Transverse colon (tissue), 4 donors: ENCODE measurements at regions not wholly inside any gene's neighbourhood (a gene's known extent, or its start where the extent isn't known, plus 50 kb on each side); places are given as distances from the start of the nearest gene placed in this dataset.

ENCODE experiments used
- CTCF ChIP-seq, 5 experiments: fragments of 200-600 bp in 3 of 5; fragments of 450-650 bp in 2 of 5; sonication (generic) in 3 of 5; IDR thresholded peaks; 1 replicate in 2 of 5; 2 replicates in 3 of 5; pipeline ENCODE4 v1.5.1; 2016 to 2017; ENCODE audit warnings: antibody characterized with exemption in 5 of 5, inconsistent platforms in 3 of 5, mild to moderate bottlenecking in 2 of 5, moderate library complexity in 1 of 5
- EP300 ChIP-seq: sonication (generic); formaldehyde crosslinking; IDR thresholded peaks from one replicate; pipeline ENCODE4 v1.6.1; 2017; ENCODE audit warnings: antibody characterized with exemption, low read depth
- POLR2A ChIP-seq: fragments of 450-650 bp; IDR thresholded peaks from one replicate; pipeline ENCODE4 v1.6.1; 2016; ENCODE audit warnings: antibody characterized with exemption, mild to moderate bottlenecking, moderate library complexity
- POLR2AphosphoS5 ChIP-seq, 3 donors: sonication (generic); formaldehyde crosslinking; IDR thresholded peaks; one replicate each; pipeline ENCODE4 v1.6.1; 2016; ENCODE audit warnings: antibody characterized with exemption in 3 of 3

- TF ChIP-seq CTCF (IDR thresholded peaks at IDR 0.05) (no peak), POLR2A (no peak), EP300 (no peak), POLR2AphosphoS5 (IDR thresholded peaks at IDR 0.05) (no peak)
Observed at GRCh38 chr4:130025701-130026100, 929.7 kb downstream of the C4orf33 start.
